Bronchial epithelial cell (primary cell): ENCODE measurements at regions not wholly inside any gene's neighbourhood (a gene's known extent, or its start where the extent isn't known, plus 50 kb on each side); places are given as distances from the start of the nearest gene placed in this dataset.

Source experiments
- DNase-seq: peaks from one replicate; pipeline ENCODE4 v3.0.0-alpha.2; 2010; ENCODE audit warnings: low read depth
- FAIRE-seq: peaks from 2 replicates; lab custom pipeline; 2011; peaks lifted over from hg19 to GRCh38; lab: Jason Lieb, UNC
- H3K27me3 ChIP-seq: 2 replicates; pipeline ENCODE4 v1.5.1; 2011; ENCODE audit warnings: low read length; ENCODE audit not compliant: control insufficient read depth, insufficient read depth
- H3K36me3 ChIP-seq: 2 replicates; pipeline ENCODE4 v1.5.1; 2011; ENCODE audit warnings: low read length; ENCODE audit not compliant: control insufficient read depth, insufficient read depth
- H3K4me3 ChIP-seq: 2 replicates; pipeline ENCODE4 v1.5.1; 2011; ENCODE audit warnings: mild to moderate bottlenecking, low read depth, low read length, control low read depth
- TF ChIP-seq, protein P1 (sequence below): IDR thresholded peaks from 2 replicates; pipeline ENCODE4 v1.5.1; 2011; ENCODE audit warnings: mild to moderate bottlenecking, moderate library complexity, low read length, control low read depth, inconsistent platforms; ENCODE audit not compliant: insufficient read depth, severe bottlenecking

- no peak for FAIRE-seq
- H3K27me3 ChIP-seq, result no peaks in the 10 kb centered on the region
These were observed 135.9 kb downstream of the ITGB8 start for GRCh38 chr7:20466543-20467021.

GRCh38 chr7:20470082-20470481 is 139.4 kb downstream of the ITGB8 start:
- Histone ChIP-seq H3K27me3 (no peaks in the 10 kb centered on the region), H3K36me3 (no peaks in the 10 kb centered on the region), H3K4me3 (no peak overlapping the region)
- TF ChIP-seq, protein P1, sequence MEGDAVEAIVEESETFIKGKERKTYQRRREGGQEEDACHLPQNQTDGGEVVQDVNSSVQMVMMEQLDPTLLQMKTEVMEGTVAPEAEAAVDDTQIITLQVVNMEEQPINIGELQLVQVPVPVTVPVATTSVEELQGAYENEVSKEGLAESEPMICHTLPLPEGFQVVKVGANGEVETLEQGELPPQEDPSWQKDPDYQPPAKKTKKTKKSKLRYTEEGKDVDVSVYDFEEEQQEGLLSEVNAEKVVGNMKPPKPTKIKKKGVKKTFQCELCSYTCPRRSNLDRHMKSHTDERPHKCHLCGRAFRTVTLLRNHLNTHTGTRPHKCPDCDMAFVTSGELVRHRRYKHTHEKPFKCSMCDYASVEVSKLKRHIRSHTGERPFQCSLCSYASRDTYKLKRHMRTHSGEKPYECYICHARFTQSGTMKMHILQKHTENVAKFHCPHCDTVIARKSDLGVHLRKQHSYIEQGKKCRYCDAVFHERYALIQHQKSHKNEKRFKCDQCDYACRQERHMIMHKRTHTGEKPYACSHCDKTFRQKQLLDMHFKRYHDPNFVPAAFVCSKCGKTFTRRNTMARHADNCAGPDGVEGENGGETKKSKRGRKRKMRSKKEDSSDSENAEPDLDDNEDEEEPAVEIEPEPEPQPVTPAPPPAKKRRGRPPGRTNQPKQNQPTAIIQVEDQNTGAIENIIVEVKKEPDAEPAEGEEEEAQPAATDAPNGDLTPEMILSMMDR, result no peak
- FAIRE-seq (no peak), DNase-seq (no peak)

More at GRCh38 chr7:20466543-20467021, 135.9 kb downstream of the ITGB8 start:
- DNase-seq, result no peak
- Histone ChIP-seq H3K36me3 (no peaks in the 10 kb centered on the region), H3K4me3 (no peak overlapping the region)
- TF ChIP-seq, protein P1, result no peak

- FAIRE-seq, result no peak
- H3K27me3 ChIP-seq, result no peaks in the 10 kb centered on the region
- no peak for DNase-seq
- no peaks in the 10 kb centered on the region for H3K36me3 ChIP-seq
- TF ChIP-seq, protein P1, result no peak
- no peak overlapping the region for H3K4me3 ChIP-seq
These were observed 140.0 kb downstream of the ITGB8 start for GRCh38 chr7:20470726-20471125.

DNA sequence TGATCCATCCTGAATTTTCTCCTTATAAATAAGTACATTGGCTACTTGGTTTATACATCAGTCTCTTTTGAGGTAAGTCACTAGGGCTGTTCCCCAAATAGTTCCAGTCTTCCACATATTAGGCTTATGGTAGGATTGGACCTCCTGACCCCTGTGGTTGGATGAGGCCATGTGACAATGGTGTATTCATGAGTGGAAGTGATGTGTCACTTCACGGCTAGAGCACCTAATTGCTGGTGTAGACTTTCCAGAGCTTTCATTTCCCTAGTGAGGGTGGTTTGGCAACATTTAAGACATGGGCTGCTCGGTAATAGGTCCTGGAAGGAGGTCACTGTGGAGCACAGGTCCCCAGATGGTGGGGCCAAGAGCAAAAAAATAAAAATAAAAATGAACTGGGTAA is 141.2 kb upstream of the ABCB5 start:
- DNase-seq, result no peak

GRCh38 chr7:20475756-20476155 is 139.7 kb upstream of the ABCB5 start:
- FAIRE-seq, result no peak
- no peak for DNase-seq
- Histone ChIP-seq H3K36me3 (no peaks in the 10 kb centered on the region), H3K27me3 (no peaks in the 10 kb centered on the region), H3K4me3 (no peak overlapping the region)
- TF ChIP-seq, protein P1, result no peak

More for the DNA sequence above, 141.2 kb upstream of the ABCB5 start:
- no peak for FAIRE-seq
- no peaks in the 10 kb centered on the region for H3K36me3 ChIP-seq
- H3K4me3 ChIP-seq, result no peak overlapping the region
- TF ChIP-seq, protein P1, result no peak
- no peaks in the 10 kb centered on the region for H3K27me3 ChIP-seq

DNA sequence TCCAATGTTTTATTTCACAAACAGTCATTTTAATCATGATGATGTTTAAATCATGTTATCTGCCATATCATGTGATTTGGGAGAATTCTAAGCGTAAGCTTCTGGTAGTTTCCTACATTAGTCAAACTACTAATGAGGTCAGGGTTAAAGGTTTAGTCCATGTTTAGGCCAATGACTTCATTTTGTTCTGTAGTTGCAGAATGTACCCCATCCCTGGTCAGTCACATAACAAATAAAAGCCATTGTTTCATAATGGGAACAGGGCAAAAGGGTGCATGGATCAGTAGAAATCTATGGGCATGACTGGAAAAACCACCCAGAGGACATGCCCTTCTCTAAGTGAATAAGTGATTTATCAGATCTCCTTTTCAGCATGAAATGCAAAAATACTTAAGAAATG is 138.4 kb upstream of the ABCB5 start:
- no peaks in the 10 kb centered on the region for H3K27me3 ChIP-seq
- DNase-seq, result no peak
- TF ChIP-seq, protein P1, result no peak
- no peak for FAIRE-seq
- no peaks in the 10 kb centered on the region for H3K36me3 ChIP-seq
- H3K4me3 ChIP-seq, result no peak overlapping the region
